Upper lobe of right lung (tissue), 1 donor: ENCODE measurements at regions not wholly inside any gene's neighbourhood (a gene's known extent, or its start where the extent isn't known, plus 50 kb on each side); places are given as distances from the start of the nearest gene placed in this dataset.
"Not testable (repeated sequence)": the region's sequence is repeated elsewhere in the genome, so short reads cannot be mapped to it uniquely, and the experiment has no call there.

Source experiments
- ATAC-seq: fragments of 200-7000 bp; cut with Tn5 transposase; one replicate; pipeline ENCODE4 v1.9.1; 2020; ENCODE audit warnings: mild to moderate bottlenecking, moderate library complexity
- DNase-seq: peaks from one replicate; pipeline ENCODE4 v3.0.0-alpha.2; 2020
- H3K27ac ChIP-seq: fragments of 200-600 bp; one replicate; pipeline ENCODE4 v1.8.0; 2022
- H3K27me3 ChIP-seq: fragments of 200-600 bp; one replicate; pipeline ENCODE4 v1.8.0; 2022; ENCODE audit warnings: mild to moderate bottlenecking
- H3K36me3 ChIP-seq: fragments of 200-600 bp; one replicate; pipeline ENCODE4 v1.8.0; 2022
- H3K4me1 ChIP-seq: fragments of 200-600 bp; one replicate; pipeline ENCODE4 v1.8.0; 2022
- H3K4me3 ChIP-seq: fragments of 200-600 bp; one replicate; pipeline ENCODE4 v1.8.0; 2022; ENCODE audit warnings: mild to moderate bottlenecking
- H3K9me3 ChIP-seq: fragments of 200-600 bp; one replicate; pipeline ENCODE4 v1.8.0; 2022
- CTCF ChIP-seq: fragments of 200-600 bp; IDR thresholded peaks from one replicate; pipeline ENCODE4 v1.8.0; 2022; ENCODE audit warnings: antibody characterized with exemption
- intact Hi-C: fragments of 100-400 bp; cut with DNase I; formaldehyde crosslinking; loops from one replicate; pipeline ENCODE4 v1.11.0; 2022
- donor health status: DM: no; HTN: yes; CAD: no; lungs with severe emphysema.

GRCh38 chr13:65336087-65336749 is 1893.9 kb downstream of the PCDH9 start:
- H3K27me3 ChIP-seq: no peaks in the 10 kb centered on the region
- no peak for TF ChIP-seq CTCF
- no peak for ATAC-seq
- intact Hi-C loops: no loop called here
- no peak overlapping the region for H3K4me3 ChIP-seq
- H3K36me3 ChIP-seq: no peaks in the 10 kb centered on the region
- H3K27ac ChIP-seq: no peak overlapping the region
- no peaks in the 10 kb centered on the region for H3K9me3 ChIP-seq
- H3K4me1 ChIP-seq: no peaks in the 10 kb centered on the region
- no peak for DNase-seq

- ATAC-seq (no peak), DNase-seq (no peak)
- no peaks in the 10 kb centered on the region for H3K9me3 ChIP-seq
- TF ChIP-seq CTCF: no peak
- H3K4me1 ChIP-seq: no peaks in the 10 kb centered on the region
- no peaks in the 10 kb centered on the region for H3K36me3 ChIP-seq
- H3K27me3 ChIP-seq: no peaks in the 10 kb centered on the region
- no peak overlapping the region for H3K27ac ChIP-seq
- intact Hi-C loops: no loop called here
- H3K4me3 ChIP-seq: no peak overlapping the region
These were observed 1899.4 kb downstream of the PCDH9 start for GRCh38 chr13:65330691-65331090.

- Histone ChIP-seq H3K9me3 (no peaks in the 10 kb centered on the region), H3K36me3 (no peaks in the 10 kb centered on the region), H3K27me3 (no peaks in the 10 kb centered on the region), H3K27ac (no peak overlapping the region), H3K4me1 (no peaks in the 10 kb centered on the region), H3K4me3 (no peak overlapping the region)
- ATAC-seq: no peak
- DNase-seq: no peak
- intact Hi-C loops: no loop called here
- TF ChIP-seq CTCF: no peak
These were observed 1899.8 kb downstream of the PCDH9 start for GRCh38 chr13:65330287-65330686.

GRCh38 chr13:65323192-65323591 is 1906.9 kb downstream of the PCDH9 start:
- intact Hi-C loops, H3K27me3 ChIP-seq, H3K4me3 ChIP-seq, H3K27ac ChIP-seq, H3K9me3 ChIP-seq, H3K4me1 ChIP-seq, H3K36me3 ChIP-seq, ATAC-seq, DNase-seq: not testable (repeated sequence)

GRCh38 chr13:65321423-65321822 is 1908.7 kb downstream of the PCDH9 start:
- H3K27me3 ChIP-seq, H3K4me1 ChIP-seq, DNase-seq, H3K4me3 ChIP-seq, H3K9me3 ChIP-seq, H3K27ac ChIP-seq, H3K36me3 ChIP-seq, ATAC-seq, intact Hi-C loops: not testable (repeated sequence)

GRCh38 chr13:65314008-65314407 is 1916.1 kb downstream of the PCDH9 start:
- no peak for ATAC-seq
- H3K27me3 ChIP-seq: no peaks in the 10 kb centered on the region
- DNase-seq: no peak
- no peak overlapping the region for H3K27ac ChIP-seq
- TF ChIP-seq CTCF: no peak
- no peak overlapping the region for H3K4me3 ChIP-seq
- H3K9me3 ChIP-seq: no peaks in the 10 kb centered on the region
- intact Hi-C loops: no loop called here
- H3K36me3 ChIP-seq: no peaks in the 10 kb centered on the region
- H3K4me1 ChIP-seq: no peaks in the 10 kb centered on the region
